GM23248 (cell line): ENCODE measurements at regions not wholly inside any gene's neighbourhood (a gene's known extent, or its start where the extent isn't known, plus 50 kb on each side); places are given as distances from the start of the nearest gene placed in this dataset.

ENCODE experiments used
- DNase-seq: peaks from one replicate; pipeline ENCODE4 v3.0.0-alpha.2; 2015
- H2AFZ ChIP-seq: fragments of 200-600 bp; sonication (generic); 2 replicates; pipeline ENCODE4 v1.6.1; 2016; ENCODE audit warnings: antibody characterized with exemption
- H3F3A ChIP-seq: fragments of 200-600 bp; sonication (generic); 2 replicates; pipeline ENCODE4 v1.6.1; 2016; ENCODE audit warnings: mild to moderate bottlenecking, antibody characterized with exemption, mixed run types; ENCODE audit not compliant: insufficient read depth
- H3K27ac ChIP-seq: fragments of 200-600 bp; sonication (generic); 2 replicates; pipeline ENCODE4 v1.5.1; 2016; ENCODE audit warnings: mild to moderate bottlenecking
- H3K27me3 ChIP-seq: fragments of 200-600 bp; sonication (generic); replicated peaks from 2 replicates; pipeline ENCODE4 v1.6.1; 2016; ENCODE audit warnings: mild to moderate bottlenecking; ENCODE audit not compliant: insufficient read depth
- H3K36me3 ChIP-seq: fragments of 200-600 bp; sonication (generic); 2 replicates; pipeline ENCODE4 v1.6.1; 2016; ENCODE audit warnings: low read depth, mild to moderate bottlenecking
- H3K4me1 ChIP-seq: fragments of 200-600 bp; sonication (generic); 2 replicates; pipeline ENCODE4 v1.6.1; 2016; ENCODE audit warnings: mild to moderate bottlenecking; ENCODE audit not compliant: insufficient read depth
- H3K4me2 ChIP-seq: fragments of 200-600 bp; sonication (generic); one replicate; pipeline ENCODE4 v1.6.1; 2016; ENCODE audit warnings: mild to moderate bottlenecking; ENCODE audit not compliant: unreplicated experiment
- H3K4me3 ChIP-seq: fragments of 200-600 bp; sonication (generic); 2 replicates; pipeline ENCODE4 v1.5.1; 2016; ENCODE audit warnings: mild to moderate bottlenecking
- H3K79me2 ChIP-seq: fragments of 200-600 bp; sonication (generic); 2 replicates; pipeline ENCODE4 v1.6.1; 2016; ENCODE audit warnings: mild to moderate bottlenecking; ENCODE audit not compliant: insufficient read depth
- H3K9ac ChIP-seq: fragments of 200-600 bp; sonication (generic); 2 replicates; pipeline ENCODE4 v1.6.1; 2016; ENCODE audit warnings: mild to moderate bottlenecking
- H3K9me2 ChIP-seq: fragments of 200-600 bp; sonication (generic); 2 replicates; pipeline ENCODE4 v1.6.1; 2016; ENCODE audit warnings: mixed run types, mild to moderate bottlenecking, moderate library complexity; ENCODE audit not compliant: insufficient read depth
- H3K9me3 ChIP-seq: fragments of 200-600 bp; sonication (generic); one replicate; pipeline ENCODE4 v1.6.1; 2017; ENCODE audit warnings: low read depth
- H4K20me1 ChIP-seq: fragments of 200-600 bp; sonication (generic); 2 replicates; pipeline ENCODE4 v1.6.0; 2016; ENCODE audit not compliant: insufficient read depth
- EZH2 ChIP-seq: fragments of 200-600 bp; sonication (generic); IDR thresholded peaks from 2 replicates; pipeline ENCODE4 v1.6.1; 2018; ENCODE audit warnings: antibody characterized with exemption, mild to moderate bottlenecking; ENCODE audit not compliant: insufficient read depth, poor library complexity, severe bottlenecking
- EZH2phosphoT487 ChIP-seq: fragments of 200-600 bp; sonication (generic); IDR thresholded peaks from 2 replicates; pipeline ENCODE4 v1.6.1; 2018; ENCODE audit warnings: antibody characterized with exemption, moderate library complexity, mild to moderate bottlenecking, low read depth; ENCODE audit not compliant: insufficient read depth
- WGBS, 2 experiments: methylation state at CpG; one replicate each; pipeline ENCODE4 v1.1.6; 2015 to 2017; ENCODE audit warnings: low lambda C conversion rate in 2 of 2, low coverage in 1 of 2; ENCODE audit errors: missing lambda C conversion rate in 2 of 2; 5-methylcytosine and 5-hydroxymethylcytosine counted together
- in situ Hi-C: fragments of 300-500 bp; cut with MboI; formaldehyde crosslinking; loops from 2 replicates; pipeline ENCODE4 v1.15.0; 2020

DNA sequence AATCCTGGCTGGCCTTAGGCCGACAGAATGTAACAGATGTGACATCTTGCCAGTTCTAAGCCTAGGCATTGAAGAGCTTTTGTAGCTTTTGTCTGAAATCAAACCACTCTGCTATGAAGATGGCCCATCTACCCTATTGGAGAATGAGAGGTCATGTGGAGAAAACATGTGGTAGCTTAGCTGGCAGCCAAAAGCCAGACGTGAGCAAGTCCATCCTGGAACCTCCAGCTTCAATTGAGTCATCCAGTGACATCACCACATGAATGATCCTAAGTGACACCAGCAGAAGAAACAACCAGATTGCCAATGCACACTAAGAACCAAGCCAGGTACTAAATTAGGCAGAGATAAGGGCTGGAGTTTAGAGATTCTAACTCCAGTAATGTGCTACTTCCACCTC lies 154.8 kb upstream of the ZFP42 start:
- Histone ChIP-seq H3K27me3 (no peaks in the 10 kb centered on the region), H3K27ac (no peak overlapping the region), H4K20me1 (no peaks in the 10 kb centered on the region), H3K4me2 (no peak overlapping the region), H3K9me3 (no peaks in the 10 kb centered on the region), H3F3A (no peaks in the 10 kb centered on the region), H3K9ac (no peak overlapping the region), H3K9me2 (no peaks in the 10 kb centered on the region), H3K36me3 (no peaks in the 10 kb centered on the region), H3K4me1 (no peaks in the 10 kb centered on the region), H2AFZ (no peak overlapping the region), H3K79me2 (no peaks in the 10 kb centered on the region), H3K4me3 (no peak overlapping the region)
- in situ Hi-C loops = no loop called here
- TF ChIP-seq EZH2 (no peak), EZH2phosphoT487 (no peak)
- 13 to 18% methylated on average over 2 of the region's 2 CpGs for WGBS, 2 experiments
- no peak for DNase-seq

GRCh38 chr4:187849556-187850225 lies 145.9 kb upstream of the ZFP42 start:
- no peaks in the 10 kb centered on the region for H4K20me1 ChIP-seq
- H3K9ac ChIP-seq = no peak overlapping the region
- no peak overlapping the region for H3K27ac ChIP-seq
- DNase-seq = no peak
- H3K36me3 ChIP-seq = no peaks in the 10 kb centered on the region
- no peaks in the 10 kb centered on the region for H3F3A ChIP-seq
- no peaks in the 10 kb centered on the region for H3K79me2 ChIP-seq
- H3K27me3 ChIP-seq = no peaks in the 10 kb centered on the region
- H3K9me3 ChIP-seq = no peaks in the 10 kb centered on the region
- H3K9me2 ChIP-seq = no peaks in the 10 kb centered on the region
- no peak overlapping the region for H3K4me3 ChIP-seq
- TF ChIP-seq EZH2 (no peak), EZH2phosphoT487 (no peak)
- no peak overlapping the region for H2AFZ ChIP-seq
- 32 to 34% methylated on average over 13 of the region's 13 CpGs for WGBS, 2 experiments
- in situ Hi-C loops = no loop called here
- H3K4me2 ChIP-seq = no peak overlapping the region
- H3K4me1 ChIP-seq = no peaks in the 10 kb centered on the region

DNA sequence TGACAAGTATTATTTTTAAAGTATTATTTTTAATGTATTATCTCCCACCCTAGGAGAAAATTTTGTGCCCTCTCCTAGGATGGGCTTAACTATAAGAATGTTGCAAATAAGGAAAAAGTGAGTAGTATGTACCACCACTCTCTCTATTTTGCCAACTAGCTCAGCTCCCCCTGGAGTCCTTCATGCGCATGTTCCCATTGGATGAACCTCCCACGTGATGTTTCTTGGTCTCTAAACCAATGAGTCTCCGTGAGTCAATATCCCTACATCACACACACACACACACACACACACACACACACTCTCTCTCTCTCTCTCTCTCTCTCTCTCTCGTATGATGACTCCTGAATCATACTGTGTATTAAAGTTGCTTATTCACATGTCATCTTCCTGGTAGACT lies 129.7 kb upstream of the ZFP42 start:
- H3F3A ChIP-seq = no peaks in the 10 kb centered on the region
- H3K9me2 ChIP-seq = no peaks in the 10 kb centered on the region
- H3K36me3 ChIP-seq = no peaks in the 10 kb centered on the region
- H3K27me3 ChIP-seq = no peaks in the 10 kb centered on the region
- WGBS, 2 experiments = 25 to 32% methylated on average over 2 to 4 of the region's 4 CpGs
- no peak overlapping the region for H3K4me3 ChIP-seq
- TF ChIP-seq EZH2phosphoT487 (no peak), EZH2 (no peak)
- H3K4me2 ChIP-seq = no peak overlapping the region
- H2AFZ ChIP-seq = no peak overlapping the region
- DNase-seq = no peak
- no peak overlapping the region for H3K9ac ChIP-seq
- in situ Hi-C loops = no loop called here
- H4K20me1 ChIP-seq = no peaks in the 10 kb centered on the region
- no peak overlapping the region for H3K27ac ChIP-seq
- no peaks in the 10 kb centered on the region for H3K9me3 ChIP-seq
- no peaks in the 10 kb centered on the region for H3K4me1 ChIP-seq
- no peaks in the 10 kb centered on the region for H3K79me2 ChIP-seq

GRCh38 chr4:187883049-187883448 lies 112.5 kb upstream of the ZFP42 start:
- 3 to 7% methylated on average over 2 of the region's 2 CpGs for WGBS, 2 experiments
- no peaks in the 10 kb centered on the region for H3K79me2 ChIP-seq
- in situ Hi-C loops = no loop called here

More at GRCh38 chr4:187883049-187883448, 112.5 kb upstream of the ZFP42 start:
- no peak overlapping the region for H3K9ac ChIP-seq
- H3K27ac ChIP-seq = no peak overlapping the region
- no peaks in the 10 kb centered on the region for H3K9me3 ChIP-seq
- no peaks in the 10 kb centered on the region for H3K9me2 ChIP-seq
- no peak overlapping the region for H2AFZ ChIP-seq
- H3K36me3 ChIP-seq = no peaks in the 10 kb centered on the region
- TF ChIP-seq EZH2phosphoT487 (no peak), EZH2 (no peak)
- no peak overlapping the region for H3K4me2 ChIP-seq
- no peaks in the 10 kb centered on the region for H3F3A ChIP-seq
- no peaks in the 10 kb centered on the region for H3K27me3 ChIP-seq
- H4K20me1 ChIP-seq = no peaks in the 10 kb centered on the region
- H3K4me3 ChIP-seq = no peak overlapping the region
- no peaks in the 10 kb centered on the region for H3K4me1 ChIP-seq
- DNase-seq = no peak
